ENCODE measurements at regions not wholly inside any gene's neighbourhood (a gene's known extent, or its start where the extent isn't known, plus 50 kb on each side); places are given as distances from the start of the nearest gene placed in this dataset.

DNA sequence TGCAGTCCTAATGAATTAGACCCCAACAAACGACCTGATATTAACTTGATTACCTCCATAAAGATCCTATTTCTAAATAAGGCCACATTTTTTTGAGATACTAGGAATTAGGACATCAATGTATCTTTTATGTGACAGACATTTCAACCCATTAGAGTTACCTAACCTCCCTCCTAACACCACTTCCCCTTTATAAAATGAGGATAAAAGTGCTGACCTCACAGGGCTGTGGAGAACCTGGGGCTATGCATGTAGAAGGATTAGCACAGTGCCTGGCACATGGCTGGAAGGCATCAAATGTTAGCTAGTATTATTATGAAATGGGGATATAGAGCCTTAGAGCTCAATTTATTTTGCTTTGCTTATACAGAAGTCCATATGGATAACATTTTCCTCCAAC is 53.5 kb upstream of the LRRN1 start:
- Mint-ChIP-seq H3K27ac (no peak overlapping the region), H3K27me3 (no peaks in the 10 kb centered on the region), H3K9me3 (no peaks in the 10 kb centered on the region), H3K36me3 (ENCODE audit: low read depth) (no peaks in the 10 kb centered on the region), H3K4me1 (peaks cover 26% of the 10 kb centered on the region), H3K4me3 (no peak overlapping the region)
- DNase-seq (no peak), ATAC-seq (ENCODE audit: low read depth) (no peak)
- CTCF ChIA-PET = no interaction called here
- intact Hi-C loops (cut with micrococcal nuclease) = no loop called here
- POLR2A ChIA-PET = no interaction called here
- TF ChIP-seq, protein P1, sequence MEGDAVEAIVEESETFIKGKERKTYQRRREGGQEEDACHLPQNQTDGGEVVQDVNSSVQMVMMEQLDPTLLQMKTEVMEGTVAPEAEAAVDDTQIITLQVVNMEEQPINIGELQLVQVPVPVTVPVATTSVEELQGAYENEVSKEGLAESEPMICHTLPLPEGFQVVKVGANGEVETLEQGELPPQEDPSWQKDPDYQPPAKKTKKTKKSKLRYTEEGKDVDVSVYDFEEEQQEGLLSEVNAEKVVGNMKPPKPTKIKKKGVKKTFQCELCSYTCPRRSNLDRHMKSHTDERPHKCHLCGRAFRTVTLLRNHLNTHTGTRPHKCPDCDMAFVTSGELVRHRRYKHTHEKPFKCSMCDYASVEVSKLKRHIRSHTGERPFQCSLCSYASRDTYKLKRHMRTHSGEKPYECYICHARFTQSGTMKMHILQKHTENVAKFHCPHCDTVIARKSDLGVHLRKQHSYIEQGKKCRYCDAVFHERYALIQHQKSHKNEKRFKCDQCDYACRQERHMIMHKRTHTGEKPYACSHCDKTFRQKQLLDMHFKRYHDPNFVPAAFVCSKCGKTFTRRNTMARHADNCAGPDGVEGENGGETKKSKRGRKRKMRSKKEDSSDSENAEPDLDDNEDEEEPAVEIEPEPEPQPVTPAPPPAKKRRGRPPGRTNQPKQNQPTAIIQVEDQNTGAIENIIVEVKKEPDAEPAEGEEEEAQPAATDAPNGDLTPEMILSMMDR (IDR thresholded peaks at IDR 0.05) = no peak

DNA sequence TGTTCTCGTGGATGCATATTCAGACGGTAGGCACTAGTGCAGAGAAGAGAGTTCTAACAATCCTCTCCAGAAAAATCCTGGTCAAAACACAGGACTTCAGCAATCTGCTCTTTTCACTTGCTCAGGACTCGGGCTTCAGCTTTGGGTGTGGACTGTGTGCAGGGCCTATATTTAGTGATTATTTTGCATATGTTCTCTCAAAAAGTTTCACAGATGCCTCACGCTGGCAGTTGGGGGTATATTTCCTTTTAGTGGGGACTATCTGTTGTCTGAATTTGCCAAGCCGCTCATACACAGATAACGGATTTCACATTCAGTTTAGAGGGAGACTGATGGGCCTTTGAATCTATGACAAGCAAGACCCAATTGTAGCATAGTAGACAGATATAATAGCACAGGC is 54.4 kb upstream of the LRRN1 start:
- intact Hi-C loops (cut with micrococcal nuclease) = no loop called here
- no peaks in the 10 kb centered on the region for H3K9me3 Mint-ChIP-seq
- H3K27me3 Mint-ChIP-seq = no peaks in the 10 kb centered on the region
- ChIA-PET POLR2A (no interaction called here), CTCF (no interaction called here)
- DNase-seq (no peak), ATAC-seq (ENCODE audit: low read depth) (no peak)
- TF ChIP-seq, protein P1 (IDR thresholded peaks at IDR 0.05) = no peak
- H3K4me1 Mint-ChIP-seq = peaks cover 26% of the 10 kb centered on the region
- H3K27ac Mint-ChIP-seq = no peak overlapping the region
- no peak overlapping the region for H3K4me3 Mint-ChIP-seq
- H3K36me3 Mint-ChIP-seq (ENCODE audit: low read depth) = no peaks in the 10 kb centered on the region

DNA sequence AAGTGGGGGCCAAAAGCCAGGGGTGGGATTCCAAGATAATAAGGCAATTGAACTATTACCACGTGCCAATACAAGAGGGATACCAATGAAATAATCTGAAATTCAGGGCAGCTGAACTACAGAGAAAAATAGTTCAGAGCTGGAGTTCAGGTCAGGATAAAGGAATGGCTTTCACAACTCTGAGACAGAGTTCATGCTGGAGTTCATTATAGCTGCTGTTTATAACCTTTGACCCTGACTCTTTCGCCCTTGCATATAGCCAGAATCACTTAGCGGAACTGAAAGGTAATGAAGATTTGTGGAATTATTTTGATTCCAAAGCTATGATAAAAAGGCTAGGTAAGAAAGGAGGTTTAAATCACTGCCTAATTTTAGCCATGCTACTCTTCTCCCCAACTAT is 55.5 kb upstream of the LRRN1 start:
- H3K36me3 Mint-ChIP-seq (ENCODE audit: low read depth) = no peaks in the 10 kb centered on the region
- DNase-seq (no peak), ATAC-seq (ENCODE audit: low read depth) (no peak)
- no peaks in the 10 kb centered on the region for H3K9me3 Mint-ChIP-seq
- no peak overlapping the region for H3K4me3 Mint-ChIP-seq
- ChIA-PET POLR2A (no interaction called here), CTCF (no interaction called here)
- H3K27me3 Mint-ChIP-seq = no peaks in the 10 kb centered on the region
- H3K4me1 Mint-ChIP-seq = peaks cover 26% of the 10 kb centered on the region
- intact Hi-C loops (cut with micrococcal nuclease) = no loop called here
- no peak overlapping the region for H3K27ac Mint-ChIP-seq
- TF ChIP-seq, protein P1 (IDR thresholded peaks at IDR 0.05) = no peak

DNA sequence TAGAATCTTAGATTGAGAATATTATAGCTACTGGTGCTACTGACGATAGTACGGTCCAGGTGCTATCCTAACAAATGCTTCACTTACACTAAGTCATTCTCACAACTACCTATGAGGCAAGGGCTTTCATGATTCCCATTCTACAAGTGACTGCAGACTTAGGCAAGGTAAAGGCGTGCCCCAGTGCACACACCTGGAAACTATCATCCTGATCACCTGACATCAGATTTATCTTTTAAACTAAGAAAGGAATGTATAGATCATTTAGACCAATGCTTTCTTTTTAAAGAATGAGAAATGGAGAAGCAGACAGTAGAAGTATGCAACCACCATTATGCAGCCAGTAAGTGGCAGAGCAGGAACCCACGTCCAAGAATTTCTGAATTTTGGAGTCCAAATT is 59.2 kb upstream of the LRRN1 start:
- Mint-ChIP-seq H3K27me3 (no peaks in the 10 kb centered on the region), H3K27ac (no peak overlapping the region), H3K9me3 (no peaks in the 10 kb centered on the region), H3K4me3 (no peak overlapping the region), H3K4me1 (peaks cover 20% of the 10 kb centered on the region), H3K36me3 (ENCODE audit: low read depth) (no peaks in the 10 kb centered on the region)
- ChIA-PET CTCF (no interaction called here), POLR2A (no interaction called here)
- DNase-seq (no peak), ATAC-seq (ENCODE audit: low read depth) (no peak)
- intact Hi-C loops (cut with micrococcal nuclease) = no loop called here
- TF ChIP-seq, protein P1 (IDR thresholded peaks at IDR 0.05) = no peak

DNA sequence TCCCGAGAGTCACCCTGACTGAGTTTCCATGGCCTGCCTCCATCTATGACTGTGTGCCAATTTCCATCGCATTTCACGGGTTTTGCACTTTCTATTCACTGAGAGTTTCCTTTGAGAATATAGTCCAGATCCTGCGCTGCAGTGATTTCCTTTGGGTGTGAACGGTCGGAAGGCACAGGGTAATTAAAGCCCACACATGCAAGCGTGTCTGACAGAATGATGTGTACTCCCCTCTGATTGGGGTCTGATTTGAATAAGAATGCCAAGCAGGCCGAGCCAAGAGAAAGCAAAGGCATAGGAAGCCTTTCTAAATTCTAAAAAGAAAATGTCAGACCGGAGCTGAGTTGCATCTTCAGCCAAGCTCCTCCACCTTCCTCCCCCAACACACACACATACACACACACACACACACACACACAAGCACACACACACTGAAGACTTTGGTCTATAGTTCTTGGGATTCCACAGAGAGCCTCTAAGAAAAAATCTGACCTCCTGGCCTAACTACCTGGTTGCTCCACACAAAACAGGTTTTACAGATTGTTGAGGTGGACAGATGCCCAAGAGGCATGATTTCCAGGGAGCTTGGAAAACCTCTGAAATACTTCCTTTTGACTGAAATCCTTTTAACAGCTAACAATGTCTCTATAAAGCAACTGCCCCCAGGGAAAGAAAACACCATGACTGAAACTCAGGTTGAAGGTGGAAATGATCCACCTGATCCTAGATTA is 59.7 kb upstream of the LRRN1 start:
- TF ChIP-seq, protein P1 (IDR thresholded peaks at IDR 0.05) = no peak
- Mint-ChIP-seq H3K36me3 (ENCODE audit: low read depth) (no peaks in the 10 kb centered on the region), H3K27me3 (no peaks in the 10 kb centered on the region), H3K4me1 (peaks cover 14% of the 10 kb centered on the region), H3K4me3 (no peak overlapping the region), H3K27ac (no peak overlapping the region), H3K9me3 (no peaks in the 10 kb centered on the region)
- DNase-seq = no peak
- ChIA-PET CTCF (no interaction called here), POLR2A (no interaction called here)
- no peak for ATAC-seq (ENCODE audit: low read depth)
- intact Hi-C loops (cut with micrococcal nuclease) = no loop called here
